ENCODE measurements at regions not wholly inside any gene's neighbourhood (a gene's known extent, or its start where the extent isn't known, plus 50 kb on each side); places are given as distances from the start of the nearest gene placed in this dataset.

GRCh38 chr19:16005925-16006324 is 57.1 kb downstream of the OR10H4 start:
- TF ChIP-seq CTCF (IDR thresholded peaks at IDR 0.05) (no peak), EP300 (IDR thresholded peaks at IDR 0.05; ENCODE audit: borderline replicate concordance in 1 of 2, low read depth in 1 of 2, low read length in 1 of 2) (no peak), SMC3 (IDR thresholded peaks at IDR 0.05; ENCODE audit: low read depth, low read length) (no peak), MAX (IDR thresholded peaks at IDR 0.05; ENCODE audit: low read depth) (no peak), RFX5 (IDR thresholded peaks at IDR 0.05; ENCODE audit: low read length) (no peak), GATA2 (CRISPR knock-in tag; IDR thresholded peaks at IDR 0.05) (no peak)

Data from SK-N-SH (cell line).